Prostate gland (tissue), 2 donors: ENCODE measurements at regions not wholly inside any gene's neighbourhood (a gene's known extent, or its start where the extent isn't known, plus 50 kb on each side); places are given as distances from the start of the nearest gene placed in this dataset.

ENCODE experiments used
- POLR2A ChIP-seq: fragments of 450-650 bp; IDR thresholded peaks from one replicate; pipeline ENCODE4 v1.6.1; 2016; ENCODE audit warnings: antibody characterized with exemption, mild to moderate bottlenecking
- TF ChIP-seq, protein P1 (sequence below), 4 experiments: fragments of 200-600 bp in 2 of 4; fragments of 450-650 bp in 2 of 4; sonication (generic) in 2 of 4; IDR thresholded peaks; 1 replicate in 3 of 4; 2 replicates in 1 of 4; pipeline ENCODE4 v1.5.1; 2016 to 2019; ENCODE audit warnings: antibody characterized with exemption in 4 of 4, mild to moderate bottlenecking in 2 of 4, moderate library complexity in 2 of 4

DNA sequence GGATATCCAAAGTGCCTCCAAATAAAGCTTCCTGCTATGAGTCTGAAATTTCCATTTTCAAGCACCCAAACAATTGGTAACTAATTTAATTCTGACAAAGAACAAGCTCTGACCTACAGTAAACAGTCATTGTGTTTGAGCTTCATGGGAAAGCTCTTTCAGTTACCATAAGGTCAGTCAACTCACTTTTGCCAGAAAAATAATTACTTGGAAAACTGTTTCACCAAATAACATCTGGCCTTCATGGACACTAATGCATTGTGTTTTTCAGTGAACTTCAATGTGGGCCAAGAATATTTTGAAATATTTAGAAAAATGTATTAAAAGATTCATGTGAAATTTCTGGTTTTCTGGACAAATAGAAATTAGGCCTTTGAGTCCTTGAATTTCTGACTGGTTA, 369.9 kb downstream of the GALR1 start:
- TF ChIP-seq POLR2A = no peak
- TF ChIP-seq, protein P1, sequence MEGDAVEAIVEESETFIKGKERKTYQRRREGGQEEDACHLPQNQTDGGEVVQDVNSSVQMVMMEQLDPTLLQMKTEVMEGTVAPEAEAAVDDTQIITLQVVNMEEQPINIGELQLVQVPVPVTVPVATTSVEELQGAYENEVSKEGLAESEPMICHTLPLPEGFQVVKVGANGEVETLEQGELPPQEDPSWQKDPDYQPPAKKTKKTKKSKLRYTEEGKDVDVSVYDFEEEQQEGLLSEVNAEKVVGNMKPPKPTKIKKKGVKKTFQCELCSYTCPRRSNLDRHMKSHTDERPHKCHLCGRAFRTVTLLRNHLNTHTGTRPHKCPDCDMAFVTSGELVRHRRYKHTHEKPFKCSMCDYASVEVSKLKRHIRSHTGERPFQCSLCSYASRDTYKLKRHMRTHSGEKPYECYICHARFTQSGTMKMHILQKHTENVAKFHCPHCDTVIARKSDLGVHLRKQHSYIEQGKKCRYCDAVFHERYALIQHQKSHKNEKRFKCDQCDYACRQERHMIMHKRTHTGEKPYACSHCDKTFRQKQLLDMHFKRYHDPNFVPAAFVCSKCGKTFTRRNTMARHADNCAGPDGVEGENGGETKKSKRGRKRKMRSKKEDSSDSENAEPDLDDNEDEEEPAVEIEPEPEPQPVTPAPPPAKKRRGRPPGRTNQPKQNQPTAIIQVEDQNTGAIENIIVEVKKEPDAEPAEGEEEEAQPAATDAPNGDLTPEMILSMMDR (IDR thresholded peaks at IDR 0.05) = no peak
